ENCODE measurements at regions not wholly inside any gene's neighbourhood (a gene's known extent, or its start where the extent isn't known, plus 50 kb on each side); places are given as distances from the start of the nearest gene placed in this dataset.

DNA sequence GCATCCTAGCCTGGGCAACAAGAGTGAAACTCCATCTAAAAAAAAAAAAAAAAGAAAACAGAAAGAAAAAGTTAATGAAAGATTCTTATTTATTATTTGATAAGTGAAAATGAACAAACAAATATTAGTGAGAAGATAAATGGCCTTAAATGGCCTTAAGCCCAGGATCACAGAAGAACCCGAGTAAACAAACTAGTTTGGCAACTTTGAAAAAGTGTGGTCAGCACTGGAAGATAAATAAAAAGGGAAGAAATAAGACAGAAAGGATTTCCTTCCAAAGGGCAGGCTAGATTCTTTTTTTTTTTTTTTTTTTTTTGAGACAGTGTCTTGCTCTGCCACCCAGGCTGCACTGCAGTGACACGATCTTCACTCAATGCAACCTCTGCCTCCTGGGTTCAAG lies 692.4 kb downstream of the CPS1 start:
- TF ChIP-seq CREB1 (CRISPR knock-in tag; IDR thresholded peaks at IDR 0.05; ENCODE audit: low read depth) (no peak), REST (IDR thresholded peaks at IDR 0.05; ENCODE audit: unreplicated experiment) (no peak), ZNF331 (CRISPR knock-in tag; IDR thresholded peaks at IDR 0.05; ENCODE audit: low read depth) (no peak), EZH2 (IDR thresholded peaks at IDR 0.05; ENCODE audit: low read depth, unreplicated experiment) (no peak), ZNF114 (CRISPR knock-in tag; IDR thresholded peaks at IDR 0.05) (no peak)
- TF ChIP-seq, protein P1, sequence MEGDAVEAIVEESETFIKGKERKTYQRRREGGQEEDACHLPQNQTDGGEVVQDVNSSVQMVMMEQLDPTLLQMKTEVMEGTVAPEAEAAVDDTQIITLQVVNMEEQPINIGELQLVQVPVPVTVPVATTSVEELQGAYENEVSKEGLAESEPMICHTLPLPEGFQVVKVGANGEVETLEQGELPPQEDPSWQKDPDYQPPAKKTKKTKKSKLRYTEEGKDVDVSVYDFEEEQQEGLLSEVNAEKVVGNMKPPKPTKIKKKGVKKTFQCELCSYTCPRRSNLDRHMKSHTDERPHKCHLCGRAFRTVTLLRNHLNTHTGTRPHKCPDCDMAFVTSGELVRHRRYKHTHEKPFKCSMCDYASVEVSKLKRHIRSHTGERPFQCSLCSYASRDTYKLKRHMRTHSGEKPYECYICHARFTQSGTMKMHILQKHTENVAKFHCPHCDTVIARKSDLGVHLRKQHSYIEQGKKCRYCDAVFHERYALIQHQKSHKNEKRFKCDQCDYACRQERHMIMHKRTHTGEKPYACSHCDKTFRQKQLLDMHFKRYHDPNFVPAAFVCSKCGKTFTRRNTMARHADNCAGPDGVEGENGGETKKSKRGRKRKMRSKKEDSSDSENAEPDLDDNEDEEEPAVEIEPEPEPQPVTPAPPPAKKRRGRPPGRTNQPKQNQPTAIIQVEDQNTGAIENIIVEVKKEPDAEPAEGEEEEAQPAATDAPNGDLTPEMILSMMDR (conservative IDR thresholded peaks at IDR 0.05; ENCODE audit: low read depth in 2 of 2), result no peak
- TF ChIP-seq, protein P2, sequence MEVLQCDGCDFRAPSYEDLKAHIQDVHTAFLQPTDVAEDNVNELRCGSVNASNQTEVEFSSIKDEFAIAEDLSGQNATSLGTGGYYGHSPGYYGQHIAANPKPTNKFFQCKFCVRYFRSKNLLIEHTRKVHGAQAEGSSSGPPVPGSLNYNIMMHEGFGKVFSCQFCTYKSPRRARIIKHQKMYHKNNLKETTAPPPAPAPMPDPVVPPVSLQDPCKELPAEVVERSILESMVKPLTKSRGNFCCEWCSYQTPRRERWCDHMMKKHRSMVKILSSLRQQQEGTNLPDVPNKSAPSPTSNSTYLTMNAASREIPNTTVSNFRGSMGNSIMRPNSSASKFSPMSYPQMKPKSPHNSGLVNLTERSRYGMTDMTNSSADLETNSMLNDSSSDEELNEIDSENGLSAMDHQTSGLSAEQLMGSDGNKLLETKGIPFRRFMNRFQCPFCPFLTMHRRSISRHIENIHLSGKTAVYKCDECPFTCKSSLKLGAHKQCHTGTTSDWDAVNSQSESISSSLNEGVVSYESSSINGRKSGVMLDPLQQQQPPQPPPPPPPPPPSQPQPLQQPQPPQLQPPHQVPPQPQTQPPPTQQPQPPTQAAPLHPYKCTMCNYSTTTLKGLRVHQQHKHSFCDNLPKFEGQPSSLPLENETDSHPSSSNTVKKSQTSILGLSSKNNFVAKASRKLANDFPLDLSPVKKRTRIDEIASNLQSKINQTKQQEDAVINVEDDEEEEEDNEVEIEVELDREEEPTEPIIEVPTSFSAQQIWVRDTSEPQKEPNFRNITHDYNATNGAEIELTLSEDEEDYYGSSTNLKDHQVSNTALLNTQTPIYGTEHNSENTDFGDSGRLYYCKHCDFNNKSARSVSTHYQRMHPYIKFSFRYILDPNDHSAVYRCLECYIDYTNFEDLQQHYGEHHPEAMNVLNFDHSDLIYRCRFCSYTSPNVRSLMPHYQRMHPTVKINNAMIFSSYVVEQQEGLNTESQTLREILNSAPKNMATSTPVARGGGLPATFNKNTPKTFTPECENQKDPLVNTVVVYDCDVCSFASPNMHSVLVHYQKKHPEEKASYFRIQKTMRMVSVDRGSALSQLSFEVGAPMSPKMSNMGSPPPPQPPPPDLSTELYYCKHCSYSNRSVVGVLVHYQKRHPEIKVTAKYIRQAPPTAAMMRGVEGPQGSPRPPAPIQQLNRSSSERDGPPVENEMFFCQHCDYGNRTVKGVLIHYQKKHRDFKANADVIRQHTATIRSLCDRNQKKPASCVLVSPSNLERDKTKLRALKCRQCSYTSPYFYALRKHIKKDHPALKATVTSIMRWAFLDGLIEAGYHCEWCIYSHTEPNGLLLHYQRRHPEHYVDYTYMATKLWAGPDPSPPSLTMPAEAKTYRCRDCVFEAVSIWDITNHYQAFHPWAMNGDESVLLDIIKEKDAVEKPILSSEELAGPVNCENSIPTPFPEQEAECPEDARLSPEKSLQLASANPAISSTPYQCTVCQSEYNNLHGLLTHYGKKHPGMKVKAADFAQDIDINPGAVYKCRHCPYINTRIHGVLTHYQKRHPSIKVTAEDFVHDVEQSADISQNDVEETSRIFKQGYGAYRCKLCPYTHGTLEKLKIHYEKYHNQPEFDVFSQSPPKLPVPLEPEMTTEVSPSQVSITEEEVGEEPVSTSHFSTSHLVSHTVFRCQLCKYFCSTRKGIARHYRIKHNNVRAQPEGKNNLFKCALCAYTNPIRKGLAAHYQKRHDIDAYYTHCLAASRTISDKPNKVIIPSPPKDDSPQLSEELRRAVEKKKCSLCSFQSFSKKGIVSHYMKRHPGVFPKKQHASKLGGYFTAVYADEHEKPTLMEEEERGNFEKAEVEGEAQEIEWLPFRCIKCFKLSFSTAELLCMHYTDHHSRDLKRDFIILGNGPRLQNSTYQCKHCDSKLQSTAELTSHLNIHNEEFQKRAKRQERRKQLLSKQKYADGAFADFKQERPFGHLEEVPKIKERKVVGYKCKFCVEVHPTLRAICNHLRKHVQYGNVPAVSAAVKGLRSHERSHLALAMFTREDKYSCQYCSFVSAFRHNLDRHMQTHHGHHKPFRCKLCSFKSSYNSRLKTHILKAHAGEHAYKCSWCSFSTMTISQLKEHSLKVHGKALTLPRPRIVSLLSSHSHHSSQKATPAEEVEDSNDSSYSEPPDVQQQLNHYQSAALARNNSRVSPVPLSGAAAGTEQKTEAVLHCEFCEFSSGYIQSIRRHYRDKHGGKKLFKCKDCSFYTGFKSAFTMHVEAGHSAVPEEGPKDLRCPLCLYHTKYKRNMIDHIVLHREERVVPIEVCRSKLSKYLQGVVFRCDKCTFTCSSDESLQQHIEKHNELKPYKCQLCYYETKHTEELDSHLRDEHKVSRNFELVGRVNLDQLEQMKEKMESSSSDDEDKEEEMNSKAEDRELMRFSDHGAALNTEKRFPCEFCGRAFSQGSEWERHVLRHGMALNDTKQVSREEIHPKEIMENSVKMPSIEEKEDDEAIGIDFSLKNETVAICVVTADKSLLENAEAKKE (CRISPR knock-in tag; IDR thresholded peaks at IDR 0.05), result no peak

Data from GM23338 (cell line).